ENCODE measurements at regions not wholly inside any gene's neighbourhood (a gene's known extent, or its start where the extent isn't known, plus 50 kb on each side); places are given as distances from the start of the nearest gene placed in this dataset.

- no peaks in the 10 kb centered on the region for H3F3A ChIP-seq (ENCODE audit: low read depth)
- H3K9ac ChIP-seq (ENCODE audit: low read depth, low read length, poor library complexity, severe bottlenecking) = no peak overlapping the region
- TF ChIP-seq, protein P1, sequence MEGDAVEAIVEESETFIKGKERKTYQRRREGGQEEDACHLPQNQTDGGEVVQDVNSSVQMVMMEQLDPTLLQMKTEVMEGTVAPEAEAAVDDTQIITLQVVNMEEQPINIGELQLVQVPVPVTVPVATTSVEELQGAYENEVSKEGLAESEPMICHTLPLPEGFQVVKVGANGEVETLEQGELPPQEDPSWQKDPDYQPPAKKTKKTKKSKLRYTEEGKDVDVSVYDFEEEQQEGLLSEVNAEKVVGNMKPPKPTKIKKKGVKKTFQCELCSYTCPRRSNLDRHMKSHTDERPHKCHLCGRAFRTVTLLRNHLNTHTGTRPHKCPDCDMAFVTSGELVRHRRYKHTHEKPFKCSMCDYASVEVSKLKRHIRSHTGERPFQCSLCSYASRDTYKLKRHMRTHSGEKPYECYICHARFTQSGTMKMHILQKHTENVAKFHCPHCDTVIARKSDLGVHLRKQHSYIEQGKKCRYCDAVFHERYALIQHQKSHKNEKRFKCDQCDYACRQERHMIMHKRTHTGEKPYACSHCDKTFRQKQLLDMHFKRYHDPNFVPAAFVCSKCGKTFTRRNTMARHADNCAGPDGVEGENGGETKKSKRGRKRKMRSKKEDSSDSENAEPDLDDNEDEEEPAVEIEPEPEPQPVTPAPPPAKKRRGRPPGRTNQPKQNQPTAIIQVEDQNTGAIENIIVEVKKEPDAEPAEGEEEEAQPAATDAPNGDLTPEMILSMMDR (conservative IDR thresholded peaks at IDR 0.05; ENCODE audit: low read length) = no peak
- TF ChIP-seq EZH2phosphoT487 (IDR thresholded peaks at IDR 0.05; ENCODE audit: borderline replicate concordance) = no peak
- H3K4me1 ChIP-seq (ENCODE audit: insufficient read depth, low read length, poor library complexity, severe bottlenecking) = no peaks in the 10 kb centered on the region
- H3K4me3 ChIP-seq (ENCODE audit: low read length, poor library complexity, severe bottlenecking) = no peak overlapping the region
- no peaks in the 10 kb centered on the region for H3K79me2 ChIP-seq (ENCODE audit: insufficient read depth, low read length)
- no peaks in the 10 kb centered on the region for H3K36me3 ChIP-seq (ENCODE audit: insufficient read depth, low read length)
- no peaks in the 10 kb centered on the region for H3K27me3 ChIP-seq (ENCODE audit: insufficient read depth, low read length, poor library complexity, severe bottlenecking)
- no peak overlapping the region for H3K4me2 ChIP-seq (ENCODE audit: low read depth, low read length, poor library complexity, severe bottlenecking)
- H3K9me3 ChIP-seq (ENCODE audit: insufficient read depth, low read depth, low read length) = no peaks in the 10 kb centered on the region
- H2AFZ ChIP-seq (ENCODE audit: low read length) = no peak overlapping the region
- H3K9me2 ChIP-seq (replicated peaks; ENCODE audit: low read depth, low read length) = no peaks in the 10 kb centered on the region
- H4K20me1 ChIP-seq (ENCODE audit: insufficient read depth, low read length, poor library complexity, severe bottlenecking) = no peaks in the 10 kb centered on the region
These were observed 1587.9 kb upstream of the ADGRL3 start for GRCh38 chr4:59612235-59612634.

DNA sequence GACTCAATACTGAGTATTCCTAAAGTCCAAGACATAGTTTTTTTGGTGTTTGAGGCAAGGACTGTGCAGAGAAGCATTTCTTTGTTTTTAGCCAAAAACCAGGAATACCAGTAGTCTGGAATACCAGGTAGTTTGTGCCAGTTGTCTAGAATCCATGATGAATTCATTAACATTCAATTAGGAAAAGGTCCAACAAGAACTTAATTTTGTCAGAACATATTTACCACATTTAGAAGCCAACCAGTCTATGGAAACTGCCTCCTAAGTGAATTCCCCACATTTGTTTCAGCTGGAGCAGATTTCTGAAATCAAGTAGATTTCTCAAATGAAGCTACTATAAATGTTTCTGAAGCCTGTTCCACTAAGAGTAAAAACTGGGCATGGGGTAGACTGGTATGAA is 1584.8 kb upstream of the ADGRL3 start:
- Histone ChIP-seq H3K4me2 (ENCODE audit: low read depth, low read length, poor library complexity, severe bottlenecking) (no peak overlapping the region), H3F3A (ENCODE audit: low read depth) (no peaks in the 10 kb centered on the region), H4K20me1 (ENCODE audit: insufficient read depth, low read length, poor library complexity, severe bottlenecking) (no peaks in the 10 kb centered on the region), H2AFZ (ENCODE audit: low read length) (no peak overlapping the region), H3K9me3 (ENCODE audit: insufficient read depth, low read depth, low read length) (no peaks in the 10 kb centered on the region), H3K27me3 (ENCODE audit: insufficient read depth, low read length, poor library complexity, severe bottlenecking) (no peaks in the 10 kb centered on the region), H3K36me3 (ENCODE audit: insufficient read depth, low read length) (no peaks in the 10 kb centered on the region), H3K4me3 (ENCODE audit: low read length, poor library complexity, severe bottlenecking) (no peak overlapping the region), H3K4me1 (ENCODE audit: insufficient read depth, low read length, poor library complexity, severe bottlenecking) (no peaks in the 10 kb centered on the region), H3K9ac (ENCODE audit: low read depth, low read length, poor library complexity, severe bottlenecking) (no peak overlapping the region), H3K79me2 (ENCODE audit: insufficient read depth, low read length) (no peaks in the 10 kb centered on the region), H3K9me2 (replicated peaks; ENCODE audit: low read depth, low read length) (no peaks in the 10 kb centered on the region)
- TF ChIP-seq, protein P1 (conservative IDR thresholded peaks at IDR 0.05; ENCODE audit: low read length) = no peak
- no peak for TF ChIP-seq EZH2phosphoT487 (IDR thresholded peaks at IDR 0.05; ENCODE audit: borderline replicate concordance)

DNA sequence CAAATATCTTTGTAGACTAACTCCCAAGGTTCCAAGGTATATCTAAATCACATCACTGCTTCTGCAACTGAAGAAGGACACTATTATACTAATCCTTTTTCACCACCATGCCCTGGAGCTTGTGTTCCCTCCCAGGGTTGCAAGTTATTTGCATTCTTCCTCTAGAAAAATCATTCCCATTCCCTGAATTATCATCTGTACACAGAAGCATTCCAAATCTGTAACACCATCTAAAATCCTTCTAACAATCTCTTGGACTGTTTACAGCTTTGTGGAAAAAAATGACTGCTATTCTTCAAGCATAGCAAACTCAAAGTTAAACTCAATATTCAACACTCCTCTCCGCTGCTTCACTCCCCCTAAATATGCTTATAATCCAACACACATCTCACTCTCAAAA is 1570.8 kb upstream of the ADGRL3 start:
- H3K36me3 ChIP-seq (ENCODE audit: insufficient read depth, low read length) = no peaks in the 10 kb centered on the region
- no peaks in the 10 kb centered on the region for H3K79me2 ChIP-seq (ENCODE audit: insufficient read depth, low read length)
- no peaks in the 10 kb centered on the region for H3K9me2 ChIP-seq (replicated peaks; ENCODE audit: low read depth, low read length)
- TF ChIP-seq, protein P1 (conservative IDR thresholded peaks at IDR 0.05; ENCODE audit: low read length) = no peak
- TF ChIP-seq EZH2phosphoT487 (IDR thresholded peaks at IDR 0.05; ENCODE audit: borderline replicate concordance) = no peak
- H3K4me2 ChIP-seq (ENCODE audit: low read depth, low read length, poor library complexity, severe bottlenecking) = no peak overlapping the region
- no peaks in the 10 kb centered on the region for H3K27me3 ChIP-seq (ENCODE audit: insufficient read depth, low read length, poor library complexity, severe bottlenecking)
- H2AFZ ChIP-seq (ENCODE audit: low read length) = no peak overlapping the region
- H3K9ac ChIP-seq (ENCODE audit: low read depth, low read length, poor library complexity, severe bottlenecking) = no peak overlapping the region
- no peaks in the 10 kb centered on the region for H3K9me3 ChIP-seq (ENCODE audit: insufficient read depth, low read depth, low read length)
- H4K20me1 ChIP-seq (ENCODE audit: insufficient read depth, low read length, poor library complexity, severe bottlenecking) = no peaks in the 10 kb centered on the region
- H3F3A ChIP-seq (ENCODE audit: low read depth) = no peaks in the 10 kb centered on the region
- H3K4me1 ChIP-seq (ENCODE audit: insufficient read depth, low read length, poor library complexity, severe bottlenecking) = no peaks in the 10 kb centered on the region
- no peak overlapping the region for H3K4me3 ChIP-seq (ENCODE audit: low read length, poor library complexity, severe bottlenecking)
